IPS-18c (cell line): ENCODE measurements at regions not wholly inside any gene's neighbourhood (a gene's known extent, or its start where the extent isn't known, plus 50 kb on each side); places are given as distances from the start of the nearest gene placed in this dataset.
"Not testable (repeated sequence)": the region's sequence is repeated elsewhere in the genome, so short reads cannot be mapped to it uniquely, and the experiment has no call there.

Experiments used
- H3K4me3 ChIP-seq: 2 replicates; pipeline ENCODE4 v1.7.0; 2013; ENCODE audit warnings: low read depth, mild to moderate bottlenecking, low read length, moderate library complexity; ENCODE audit not compliant: insufficient read depth
- H3K9me3 ChIP-seq: one replicate; pipeline ENCODE4 v1.6.1; 2013; ENCODE audit warnings: mild to moderate bottlenecking, low read length, moderate library complexity; ENCODE audit not compliant: control insufficient read depth, insufficient read depth

DNA sequence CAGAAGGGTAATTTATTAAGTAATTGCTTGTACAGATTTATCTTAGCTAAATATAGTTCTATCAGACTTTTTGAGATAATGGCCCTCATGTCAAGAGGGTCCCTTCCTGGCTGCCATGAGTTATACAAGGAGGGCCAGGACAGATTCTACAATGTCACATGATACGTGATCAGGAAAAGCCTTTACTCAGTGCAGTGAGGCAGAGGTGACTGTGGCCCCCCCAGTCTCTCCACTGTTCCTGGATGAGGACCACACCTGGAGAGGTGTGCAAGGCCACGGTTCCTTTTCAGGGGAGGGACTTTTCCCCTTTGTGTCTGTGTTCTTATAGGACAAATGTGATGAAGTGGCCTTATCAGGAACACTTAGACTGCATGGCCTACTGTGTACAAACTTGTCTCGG lies 54.3 kb upstream of the LRCH1 start:
- no peak overlapping the region for H3K4me3 ChIP-seq
- H3K9me3 ChIP-seq: no peaks in the 10 kb centered on the region

GRCh38 chr13:46496086-46496485 lies 56.9 kb upstream of the LRCH1 start:
- H3K4me3 ChIP-seq: no peak overlapping the region
- no peaks in the 10 kb centered on the region for H3K9me3 ChIP-seq

DNA sequence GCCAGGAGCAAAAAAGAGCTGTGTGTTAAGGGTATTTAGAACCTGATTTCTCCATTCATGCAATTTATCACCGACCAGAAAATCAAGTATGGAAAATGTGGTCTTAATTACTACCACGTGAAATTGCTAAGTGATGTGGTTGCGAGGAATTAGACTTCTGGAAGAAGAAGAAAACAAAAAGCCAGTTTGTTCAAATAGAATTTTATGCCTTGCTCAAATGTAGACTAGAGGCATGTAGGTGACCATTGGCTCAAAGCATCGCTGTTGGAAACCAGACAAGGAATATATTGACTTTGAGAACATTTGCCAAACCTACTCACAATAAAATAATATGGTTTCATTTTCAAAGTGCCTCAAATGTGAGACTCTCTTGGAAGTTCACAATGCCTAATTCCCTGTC lies 57.3 kb upstream of the LRCH1 start:
- H3K4me3 ChIP-seq: no peak overlapping the region

GRCh38 chr13:46495066-46495465 lies 57.9 kb upstream of the LRCH1 start:
- Histone ChIP-seq H3K9me3 (no peaks in the 10 kb centered on the region), H3K4me3 (no peak overlapping the region)

More for the DNA sequence above, 57.3 kb upstream of the LRCH1 start:
- H3K9me3 ChIP-seq: no peaks in the 10 kb centered on the region

DNA sequence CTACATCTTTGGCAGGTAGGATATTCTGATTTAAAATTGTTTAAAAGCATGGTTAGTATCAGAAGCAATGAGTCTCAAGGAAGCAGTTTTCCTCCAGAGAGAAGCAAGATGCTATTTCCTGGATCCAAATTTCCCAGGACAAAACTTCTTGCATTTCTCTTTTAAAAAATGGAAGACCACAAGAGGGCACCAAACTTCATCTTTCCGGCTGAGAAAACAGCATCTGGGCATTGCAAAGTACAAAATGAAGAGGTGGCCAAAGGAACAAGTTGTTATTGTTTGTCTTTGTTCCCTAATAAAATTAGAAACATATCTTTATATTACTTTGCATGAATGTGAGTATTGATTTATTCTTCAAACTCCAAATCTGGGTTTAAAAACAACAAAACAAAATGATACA lies 60.0 kb upstream of the LRCH1 start:
- Histone ChIP-seq H3K9me3 (no peaks in the 10 kb centered on the region), H3K4me3 (no peak overlapping the region)

DNA sequence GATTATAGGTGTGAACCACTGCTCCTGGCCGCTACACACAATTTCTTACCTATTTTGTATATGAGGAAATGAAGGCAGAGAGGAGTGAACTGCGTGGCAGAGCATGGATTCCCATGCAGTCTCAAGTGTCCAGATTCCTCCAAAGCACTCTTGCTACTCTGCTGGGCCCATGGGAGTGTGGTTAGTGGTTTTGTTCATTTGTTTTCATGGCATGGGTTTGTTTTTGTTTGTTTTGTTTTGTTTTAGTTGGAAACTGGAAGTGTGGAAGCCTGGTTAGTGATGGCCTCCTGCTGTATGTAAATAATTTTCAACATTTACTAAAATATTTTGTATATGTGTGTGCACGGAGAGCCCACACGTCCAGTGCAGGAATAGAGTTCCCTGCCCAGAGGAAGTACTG lies 61.3 kb upstream of the LRCH1 start:
- H3K9me3 ChIP-seq: no peaks in the 10 kb centered on the region

DNA sequence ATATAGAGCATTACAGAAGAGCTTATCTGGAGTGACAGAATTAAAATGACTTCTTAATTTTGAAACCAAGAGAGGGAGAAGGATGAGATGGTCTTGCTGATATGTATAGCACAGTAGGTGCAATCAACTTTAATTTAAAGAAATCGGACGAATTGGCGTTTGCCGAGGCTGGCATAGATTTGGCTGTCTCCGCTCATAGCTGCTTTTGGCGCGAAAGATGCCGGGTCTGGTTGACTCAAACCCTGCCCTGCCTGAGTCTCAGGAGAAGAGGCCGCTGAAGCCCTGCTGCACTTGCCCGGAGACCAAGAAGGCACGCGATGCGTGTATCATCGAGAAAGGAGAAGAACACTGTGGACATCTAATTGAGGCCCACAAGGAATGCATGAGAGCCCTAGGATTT lies 62.3 kb upstream of the LRCH1 start:
- not testable (repeated sequence) for H3K9me3 ChIP-seq, H3K4me3 ChIP-seq

More for the DNA sequence above, 61.3 kb upstream of the LRCH1 start:
- no peak overlapping the region for H3K4me3 ChIP-seq

DNA sequence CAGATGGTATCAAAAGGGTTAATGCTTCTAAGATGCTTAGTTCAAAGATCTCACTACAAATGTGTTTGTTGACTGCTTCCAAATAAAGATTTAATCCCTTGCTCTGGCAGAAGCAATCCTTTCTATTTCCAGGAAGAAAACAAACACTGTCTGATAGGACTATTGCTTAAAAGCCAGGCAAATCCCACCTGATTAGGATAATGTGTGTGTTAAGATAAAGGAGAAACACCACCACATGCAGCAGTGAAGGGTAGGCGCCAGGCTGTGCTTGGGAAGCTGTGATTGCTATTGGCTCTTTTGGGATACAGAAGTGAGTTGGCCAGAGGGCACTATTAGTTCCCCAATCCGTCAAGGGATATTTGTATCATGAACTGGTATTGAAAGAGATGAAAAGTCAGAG lies 62.8 kb upstream of the LRCH1 start:
- Histone ChIP-seq H3K9me3 (no peaks in the 10 kb centered on the region), H3K4me3 (no peak overlapping the region)

DNA sequence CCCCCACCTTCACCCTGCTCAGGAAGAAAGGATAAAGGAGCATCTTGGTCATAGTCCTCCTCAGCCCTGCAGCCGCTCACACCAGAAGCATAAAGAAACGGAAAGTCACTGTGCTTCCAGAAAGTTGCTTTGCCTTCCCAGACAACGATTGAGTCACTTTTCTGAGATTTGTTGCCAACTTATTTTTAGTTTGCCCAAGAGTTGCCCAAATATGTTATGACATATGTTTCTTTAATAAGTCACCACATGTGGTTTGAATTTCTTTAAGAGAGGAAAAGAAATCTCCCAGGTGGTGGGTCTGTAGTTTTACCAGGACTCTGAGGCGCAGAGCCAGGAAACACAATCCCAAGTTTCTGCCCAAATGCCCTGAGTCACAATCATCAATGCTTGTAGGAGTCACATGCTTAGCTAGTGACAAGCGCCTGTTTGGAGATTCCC lies 63.4 kb upstream of the LRCH1 start:
- H3K9me3 ChIP-seq: no peaks in the 10 kb centered on the region
- no peak overlapping the region for H3K4me3 ChIP-seq

DNA sequence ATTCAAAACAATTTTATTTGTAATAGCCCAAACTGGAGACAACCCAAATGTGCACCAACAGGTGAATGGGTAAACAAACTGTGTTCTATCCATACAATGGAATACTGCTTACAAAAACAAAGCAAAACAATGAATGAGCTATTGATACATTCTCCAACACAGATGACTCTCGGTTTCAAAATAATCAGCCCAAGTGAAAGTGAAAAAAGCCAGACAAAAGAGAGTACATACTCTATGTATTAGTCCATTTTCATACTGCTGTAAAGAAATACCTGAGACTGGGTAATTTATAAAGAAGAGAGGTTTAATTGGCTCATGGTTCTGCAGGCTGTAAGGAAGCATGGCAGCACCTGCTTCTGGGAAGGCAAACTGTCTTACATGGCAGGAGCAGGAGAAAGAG lies 65.2 kb upstream of the LRCH1 start:
- Histone ChIP-seq H3K9me3 (no peaks in the 10 kb centered on the region), H3K4me3 (no peak overlapping the region)

GRCh38 chr13:46486270-46486669 lies 66.7 kb upstream of the LRCH1 start:
- Histone ChIP-seq H3K4me3 (no peak overlapping the region), H3K9me3 (no peaks in the 10 kb centered on the region)

DNA sequence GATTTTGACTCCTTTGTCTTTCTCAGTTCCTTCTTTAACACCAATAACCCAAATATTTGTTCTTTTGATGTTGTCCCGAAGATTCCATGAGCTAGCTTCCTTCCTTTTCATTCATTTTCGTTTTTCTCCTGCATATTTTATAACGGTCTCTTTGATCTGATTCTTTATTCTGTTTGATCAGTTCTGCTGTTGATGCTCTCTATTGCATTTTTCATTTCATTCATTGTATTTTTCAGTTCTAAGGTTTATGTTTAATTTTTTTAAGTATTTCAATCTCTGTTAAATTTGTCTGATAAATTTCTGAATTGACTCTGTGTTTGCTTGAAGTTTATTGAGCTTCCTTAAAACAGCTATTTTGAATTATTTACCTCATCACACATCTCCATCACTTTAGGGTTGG lies 68.4 kb upstream of the LRCH1 start:
- no peaks in the 10 kb centered on the region for H3K9me3 ChIP-seq
- no peak overlapping the region for H3K4me3 ChIP-seq

GRCh38 chr13:46481166-46481565 lies 71.8 kb upstream of the LRCH1 start:
- Histone ChIP-seq H3K4me3 (no peak overlapping the region), H3K9me3 (no peaks in the 10 kb centered on the region)

DNA sequence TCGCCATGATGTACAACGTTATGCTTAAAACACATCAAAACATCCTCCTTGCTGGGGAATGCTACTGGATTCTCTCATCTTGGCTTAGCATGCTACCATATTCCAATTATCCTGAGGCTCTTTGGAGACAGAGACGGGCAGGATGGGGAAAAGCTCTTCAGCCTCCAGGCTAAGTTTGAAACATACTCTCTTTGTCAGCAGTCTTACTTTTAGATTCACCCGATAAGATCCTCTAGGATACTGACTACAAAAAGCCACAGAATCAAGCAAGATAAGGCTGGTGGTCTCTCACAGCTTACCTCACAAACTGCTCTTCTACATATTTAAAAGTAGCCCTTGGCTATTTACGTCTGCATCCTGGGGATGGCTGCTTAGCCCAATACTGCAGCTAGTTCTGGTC lies 72.8 kb upstream of the LRCH1 start:
- H3K9me3 ChIP-seq: no peaks in the 10 kb centered on the region
- H3K4me3 ChIP-seq: no peak overlapping the region

DNA sequence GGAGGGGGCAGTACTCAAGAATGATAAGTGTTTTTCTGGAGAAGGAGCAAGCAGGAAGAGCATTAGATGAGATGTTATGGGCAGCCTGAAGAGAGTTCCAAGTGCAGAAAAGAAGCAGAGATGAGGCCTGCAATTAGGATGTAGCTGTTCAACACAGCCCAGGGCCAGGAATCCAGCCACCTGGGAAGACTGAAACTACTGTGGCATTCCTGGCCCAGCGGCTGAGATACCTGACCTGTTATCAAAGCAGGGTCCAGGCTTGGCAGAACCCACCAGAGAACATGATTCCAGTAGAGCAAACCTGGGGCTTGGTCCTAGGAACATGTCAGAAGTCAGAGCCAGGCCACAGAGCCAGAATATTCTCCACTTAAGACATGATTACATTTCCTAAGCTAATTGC lies 73.3 kb upstream of the LRCH1 start:
- Histone ChIP-seq H3K4me3 (no peak overlapping the region), H3K9me3 (no peaks in the 10 kb centered on the region)

DNA sequence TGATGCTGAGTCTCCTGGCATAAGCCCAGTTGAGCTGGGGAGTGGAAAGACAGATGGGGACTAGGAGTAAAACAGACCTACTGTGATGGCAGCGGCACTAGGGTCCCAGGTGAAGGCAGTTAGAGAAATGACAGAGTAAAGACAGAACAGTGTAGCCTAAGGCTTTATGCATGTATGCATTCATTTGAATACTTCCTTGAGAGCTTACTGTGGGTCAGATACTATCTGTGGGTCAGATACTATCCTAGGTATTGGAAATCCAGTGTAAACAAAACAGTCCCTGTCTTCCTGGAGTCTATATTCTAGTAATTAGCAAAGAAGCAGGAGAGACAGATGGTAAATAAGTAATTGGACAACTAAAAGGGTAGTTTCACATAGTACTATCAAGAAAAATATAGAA lies 73.7 kb upstream of the LRCH1 start:
- H3K4me3 ChIP-seq: no peak overlapping the region
- H3K9me3 ChIP-seq: no peaks in the 10 kb centered on the region

- Histone ChIP-seq H3K9me3 (no peaks in the 10 kb centered on the region), H3K4me3 (no peak overlapping the region)
Measured at GRCh38 chr13:46478651-46479050, 74.3 kb upstream of the LRCH1 start.

DNA sequence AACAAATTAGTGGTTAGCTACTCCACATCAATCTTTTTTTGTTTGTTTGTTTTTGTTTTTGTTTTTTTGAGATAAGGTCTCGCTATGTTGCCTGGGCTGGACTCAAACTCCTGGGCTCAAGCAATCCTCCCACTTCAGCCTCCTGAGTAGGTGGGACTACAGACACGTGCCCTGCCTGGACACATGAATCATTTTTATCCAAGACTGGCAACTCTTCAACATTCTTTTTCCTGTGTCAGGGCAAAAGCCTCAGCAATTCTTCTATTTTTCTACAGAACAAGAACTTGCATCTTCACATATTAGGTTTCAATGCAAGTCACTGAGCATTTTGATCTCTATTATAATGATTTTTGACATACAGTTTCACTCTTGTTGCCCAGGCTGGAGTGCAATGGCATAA lies 76.8 kb upstream of the LRCH1 start:
- no peaks in the 10 kb centered on the region for H3K9me3 ChIP-seq
- H3K4me3 ChIP-seq: no peak overlapping the region

GRCh38 chr13:46475541-46475991 lies 77.4 kb upstream of the LRCH1 start:
- Histone ChIP-seq H3K4me3 (no peak overlapping the region), H3K9me3 (no peaks in the 10 kb centered on the region)

DNA sequence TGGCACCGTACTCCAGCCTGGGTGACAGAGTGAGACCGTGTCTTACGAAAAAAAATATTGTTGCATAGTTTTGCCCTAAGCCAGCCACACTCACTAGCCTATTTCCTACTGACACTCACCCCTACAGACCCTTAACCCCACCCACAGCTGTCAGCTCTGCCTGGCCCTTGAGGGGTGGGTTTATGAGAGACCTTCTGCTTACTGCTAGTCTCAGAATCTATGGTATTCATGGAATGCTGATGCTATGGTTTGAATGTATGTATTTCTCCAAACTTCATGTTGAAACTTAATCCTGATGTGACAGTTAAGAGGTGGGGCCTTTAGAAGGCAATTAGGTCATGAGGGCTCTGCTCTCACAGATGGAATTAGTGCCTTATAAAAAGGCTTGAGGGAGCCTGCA lies 79.2 kb upstream of the LRCH1 start:
- Histone ChIP-seq H3K9me3 (no peaks in the 10 kb centered on the region), H3K4me3 (no peak overlapping the region)
